Retinal pigment epithelial cell (primary cell): ENCODE measurements at regions not wholly inside any gene's neighbourhood (a gene's known extent, or its start where the extent isn't known, plus 50 kb on each side); places are given as distances from the start of the nearest gene placed in this dataset.
"Not testable (repeated sequence)": the region's sequence is repeated elsewhere in the genome, so short reads cannot be mapped to it uniquely, and the experiment has no call there.

Experiments used
- DNase-seq: peaks from one replicate; pipeline ENCODE4 v3.0.0-alpha.2; 2010; ENCODE audit warnings: low read depth
- H3K4me3 ChIP-seq: 2 replicates; pipeline ENCODE4 v1.5.1; 2011; ENCODE audit warnings: mild to moderate bottlenecking, low read length, control low read depth, moderate library complexity
- TF ChIP-seq, protein P1 (sequence below): conservative IDR thresholded peaks from 2 replicates; pipeline ENCODE4 v1.5.1; 2011; ENCODE audit warnings: low read depth, low read length, control low read depth, inconsistent platforms

DNA sequence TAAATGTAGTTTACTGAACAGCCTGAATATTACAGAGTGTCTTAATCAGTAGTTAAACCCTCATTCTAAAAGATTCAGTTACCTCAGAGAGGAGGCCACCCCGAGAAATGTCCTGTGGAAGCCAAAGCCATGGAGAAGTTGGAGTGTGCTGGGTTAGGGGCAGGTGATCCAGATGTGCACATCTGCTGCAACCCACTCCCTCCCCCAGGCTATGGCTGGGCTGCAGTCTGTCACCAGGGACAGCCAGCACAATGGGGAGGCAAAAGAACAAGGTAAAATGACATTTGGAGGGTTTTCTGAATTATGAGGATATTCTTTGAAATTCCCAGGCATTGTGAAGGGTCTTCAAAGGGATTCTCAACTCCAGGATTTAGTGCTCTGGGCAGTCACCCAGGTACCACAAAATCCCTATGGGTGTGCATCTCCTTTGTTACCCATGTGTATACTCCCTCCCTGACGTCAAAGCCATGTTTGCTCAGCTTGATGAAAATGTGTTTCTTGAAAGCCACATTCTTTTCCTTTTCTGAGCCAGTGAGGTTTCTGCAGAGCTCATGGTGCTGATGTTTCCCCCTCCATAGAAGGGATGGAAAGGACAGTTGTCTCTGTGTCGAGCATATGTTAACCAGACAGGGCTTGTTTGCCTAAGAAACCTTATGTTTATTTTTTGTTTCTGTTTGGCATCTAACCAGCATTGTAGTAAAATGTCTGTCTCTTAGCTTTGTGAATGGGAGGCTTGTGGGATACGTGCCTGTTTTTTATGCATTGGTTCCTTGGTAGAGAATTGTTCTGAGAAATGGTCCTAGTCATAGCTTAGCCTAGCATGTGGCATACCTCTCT is 212.3 kb upstream of the TBX18 start:
- TF ChIP-seq, protein P1, sequence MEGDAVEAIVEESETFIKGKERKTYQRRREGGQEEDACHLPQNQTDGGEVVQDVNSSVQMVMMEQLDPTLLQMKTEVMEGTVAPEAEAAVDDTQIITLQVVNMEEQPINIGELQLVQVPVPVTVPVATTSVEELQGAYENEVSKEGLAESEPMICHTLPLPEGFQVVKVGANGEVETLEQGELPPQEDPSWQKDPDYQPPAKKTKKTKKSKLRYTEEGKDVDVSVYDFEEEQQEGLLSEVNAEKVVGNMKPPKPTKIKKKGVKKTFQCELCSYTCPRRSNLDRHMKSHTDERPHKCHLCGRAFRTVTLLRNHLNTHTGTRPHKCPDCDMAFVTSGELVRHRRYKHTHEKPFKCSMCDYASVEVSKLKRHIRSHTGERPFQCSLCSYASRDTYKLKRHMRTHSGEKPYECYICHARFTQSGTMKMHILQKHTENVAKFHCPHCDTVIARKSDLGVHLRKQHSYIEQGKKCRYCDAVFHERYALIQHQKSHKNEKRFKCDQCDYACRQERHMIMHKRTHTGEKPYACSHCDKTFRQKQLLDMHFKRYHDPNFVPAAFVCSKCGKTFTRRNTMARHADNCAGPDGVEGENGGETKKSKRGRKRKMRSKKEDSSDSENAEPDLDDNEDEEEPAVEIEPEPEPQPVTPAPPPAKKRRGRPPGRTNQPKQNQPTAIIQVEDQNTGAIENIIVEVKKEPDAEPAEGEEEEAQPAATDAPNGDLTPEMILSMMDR, result no peak
- no peak for DNase-seq
- no peak overlapping the region for H3K4me3 ChIP-seq

DNA sequence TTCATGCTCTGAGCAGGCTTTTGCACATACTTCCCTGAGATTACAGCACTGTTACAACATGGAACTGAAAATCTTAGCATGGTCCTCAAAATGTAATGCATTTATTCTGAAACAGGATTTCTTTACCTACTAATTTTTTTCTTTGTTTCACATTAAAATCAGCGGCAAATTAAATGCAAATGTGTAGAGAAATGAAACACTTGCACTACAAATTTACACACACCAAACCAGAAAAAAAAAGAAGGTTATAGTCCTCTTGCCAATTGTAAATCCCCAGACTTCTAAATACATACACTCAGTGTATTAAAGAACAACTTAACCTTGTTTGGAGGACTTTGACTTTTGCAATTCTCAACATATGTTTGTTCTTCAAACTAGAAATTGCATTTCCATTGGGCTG is 210.9 kb upstream of the TBX18 start:
- no peak for DNase-seq
- TF ChIP-seq, protein P1, result no peak
- H3K4me3 ChIP-seq, result no peak overlapping the region

DNA sequence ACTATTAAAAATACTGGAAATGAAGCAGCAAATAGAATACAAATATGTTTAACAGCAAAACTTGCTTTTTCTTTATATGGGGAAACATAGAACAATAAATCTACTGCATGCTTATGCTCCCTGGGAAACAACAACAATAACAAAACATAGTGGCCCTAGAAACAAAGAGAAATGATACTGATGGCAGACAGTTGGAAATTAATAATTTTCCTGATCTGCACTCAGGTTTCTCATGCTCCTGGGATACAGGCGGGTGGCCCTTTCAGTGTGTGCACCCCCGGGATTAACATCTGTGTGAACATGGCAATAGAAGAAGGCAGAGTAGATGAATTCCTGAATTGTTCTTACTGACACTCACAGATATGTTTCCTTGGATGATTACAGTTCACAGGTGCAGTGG is 209.2 kb upstream of the TBX18 start:
- no peak for DNase-seq
- H3K4me3 ChIP-seq, result no peak overlapping the region
- TF ChIP-seq, protein P1, result no peak

DNA sequence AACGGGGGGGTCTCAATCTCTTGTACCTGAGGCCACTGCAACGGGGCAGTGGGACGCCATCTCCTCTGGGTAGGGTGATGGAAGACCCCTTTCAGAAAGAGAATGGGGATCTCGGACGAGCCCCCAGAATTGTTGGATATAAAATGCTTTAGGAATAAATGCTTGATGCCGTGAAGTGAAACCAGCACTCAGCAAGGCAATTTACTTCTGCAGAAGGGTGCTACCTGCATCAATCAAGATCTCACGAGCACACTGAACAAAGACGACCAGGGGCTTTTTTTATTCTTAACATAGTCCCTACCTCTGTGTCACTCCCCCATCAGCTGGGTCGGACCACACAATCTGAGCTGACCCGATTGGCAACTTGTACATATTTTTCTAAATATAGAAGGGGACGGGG is 203.6 kb upstream of the TBX18 start:
- no peak for DNase-seq
- H3K4me3 ChIP-seq, result no peak overlapping the region
- TF ChIP-seq, protein P1, result no peak

DNA sequence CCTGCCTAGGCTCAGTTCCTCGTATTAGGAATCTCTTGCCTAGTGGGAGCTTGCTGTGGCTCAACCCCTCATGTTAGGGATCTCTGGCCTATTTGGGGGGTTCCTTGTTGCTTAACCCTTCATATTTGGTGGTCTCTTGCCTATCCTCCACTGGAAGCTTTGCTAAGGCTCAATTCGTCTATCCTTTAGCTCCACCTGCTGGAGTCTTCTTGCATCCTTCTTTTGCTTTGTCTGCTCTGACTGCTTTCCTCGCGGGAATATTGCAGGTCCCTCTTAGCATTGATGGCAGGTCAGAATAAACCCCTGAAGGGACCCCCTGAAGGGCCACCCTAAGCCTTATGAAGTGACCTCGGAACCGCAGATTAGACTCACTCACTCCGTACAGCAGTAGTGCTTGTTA is 203.0 kb upstream of the TBX18 start:
- TF ChIP-seq, protein P1, result peak; percentile 39
- no peak overlapping the region for H3K4me3 ChIP-seq
- DNase-seq, result no peak

DNA sequence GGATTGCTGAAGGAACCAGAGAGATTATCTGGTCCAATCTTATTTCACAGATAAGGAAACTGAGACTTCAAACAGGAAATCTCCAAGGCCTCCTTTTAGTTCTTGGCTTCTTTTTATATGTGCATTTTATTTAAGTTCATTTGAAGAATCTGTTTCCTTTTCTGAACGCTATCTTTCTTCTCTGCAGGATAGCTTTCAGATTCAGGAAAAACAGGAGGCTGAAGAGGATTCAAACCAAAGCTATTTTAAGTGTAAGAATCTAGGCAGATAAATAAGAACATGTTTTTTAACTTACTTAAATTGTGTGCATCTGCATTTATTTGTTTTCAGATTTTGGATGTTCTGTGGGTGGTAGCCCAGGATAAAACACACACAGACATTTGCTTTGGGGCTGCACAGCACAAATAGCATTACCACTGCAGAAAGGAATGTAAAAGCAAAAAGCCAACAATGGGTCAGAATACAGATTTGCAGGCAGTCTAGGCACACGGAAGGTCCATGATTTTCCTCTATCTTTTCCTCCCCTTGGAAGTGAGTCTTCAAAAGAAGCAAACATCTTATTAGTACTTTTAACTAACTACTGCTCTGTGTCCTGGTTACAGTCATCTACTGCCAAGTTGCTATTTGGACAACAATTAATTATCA is 188.8 kb upstream of the TBX18 start:
- no peak for DNase-seq
- H3K4me3 ChIP-seq, result no peak overlapping the region
- TF ChIP-seq, protein P1, result no peak

DNA sequence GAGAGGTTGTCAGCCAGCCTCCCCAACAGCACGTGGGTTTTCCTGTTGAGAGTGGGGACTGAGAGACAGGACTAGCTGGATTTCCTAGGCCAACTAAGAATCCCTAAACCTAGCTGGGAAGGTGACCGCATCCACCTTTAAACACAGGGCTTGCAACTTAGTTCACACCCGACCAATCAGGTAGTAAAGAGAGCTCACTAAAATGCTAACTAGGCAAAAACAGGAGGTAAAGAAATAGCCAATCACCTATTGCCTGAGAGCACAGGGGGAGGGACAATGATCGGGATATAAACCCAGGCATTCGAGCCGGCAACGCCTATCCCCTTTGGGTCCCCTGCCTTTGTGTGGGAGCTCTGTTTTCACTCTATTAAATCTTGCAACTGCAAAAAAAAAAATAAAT is 180.5 kb upstream of the TBX18 start:
- not testable (repeated sequence) for DNase-seq, H3K4me3 ChIP-seq
